ENCODE measurements at regions not wholly inside any gene's neighbourhood (a gene's known extent, or its start where the extent isn't known, plus 50 kb on each side); places are given as distances from the start of the nearest gene placed in this dataset.

Small RNAs in the stretch of these regions (small RNA-seq; reads per million reads assigned to genes)
- gene RF00096, result 0 reads per million in 7 experiments
- 0 to 0.20 (median 0) reads per million in 7 experiments for gene RN7SKP251
- gene VWA8P1, result 0 reads per million in 7 experiments
